Fibroblast of skin of back (primary cell): ENCODE measurements at regions not wholly inside any gene's neighbourhood (a gene's known extent, or its start where the extent isn't known, plus 50 kb on each side); places are given as distances from the start of the nearest gene placed in this dataset.

Experiments
- DNase-seq: peaks from one replicate; pipeline ENCODE4 v3.0.0-alpha.2; 2013

DNA sequence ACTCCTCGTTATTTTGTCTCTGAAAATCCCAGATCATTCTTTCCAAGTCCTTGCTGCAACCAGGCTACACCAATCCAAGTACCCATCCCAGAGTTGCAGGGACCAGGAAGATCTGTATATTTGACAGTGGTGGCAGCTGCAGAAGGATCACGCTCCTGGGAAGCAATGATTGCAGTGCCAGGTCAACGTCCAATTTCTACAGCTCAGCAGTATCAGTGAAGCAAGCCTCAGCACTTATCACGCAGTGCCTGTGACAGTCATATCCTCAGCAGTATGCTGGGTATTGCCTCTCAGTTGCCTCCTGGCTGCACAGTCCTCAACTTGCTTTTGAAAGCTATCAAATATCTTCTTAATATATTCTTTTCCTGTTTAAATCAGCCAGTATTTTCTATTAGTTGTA lies 66.7 kb downstream of the BARHL2 start:
- DNase-seq = no peak

DNA sequence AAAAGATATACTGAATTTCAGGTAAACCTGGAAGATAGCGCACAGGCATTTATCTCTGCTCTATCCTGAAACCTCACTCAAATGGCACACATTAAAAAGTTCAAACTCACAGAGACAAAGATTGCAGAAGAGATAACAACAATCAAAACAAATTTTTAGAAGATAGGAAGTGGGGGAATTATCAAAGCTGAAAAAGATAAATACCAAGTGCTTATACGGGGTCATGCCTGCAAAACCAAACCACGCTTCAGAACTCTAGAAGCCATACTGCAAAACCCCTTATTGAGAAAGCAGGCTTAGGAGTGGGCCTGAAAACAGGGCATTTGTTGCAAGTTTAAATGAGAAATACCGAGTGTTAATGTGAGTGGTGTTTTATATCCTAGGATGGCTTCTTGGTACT lies 76.8 kb downstream of the BARHL2 start:
- no peak for DNase-seq

DNA sequence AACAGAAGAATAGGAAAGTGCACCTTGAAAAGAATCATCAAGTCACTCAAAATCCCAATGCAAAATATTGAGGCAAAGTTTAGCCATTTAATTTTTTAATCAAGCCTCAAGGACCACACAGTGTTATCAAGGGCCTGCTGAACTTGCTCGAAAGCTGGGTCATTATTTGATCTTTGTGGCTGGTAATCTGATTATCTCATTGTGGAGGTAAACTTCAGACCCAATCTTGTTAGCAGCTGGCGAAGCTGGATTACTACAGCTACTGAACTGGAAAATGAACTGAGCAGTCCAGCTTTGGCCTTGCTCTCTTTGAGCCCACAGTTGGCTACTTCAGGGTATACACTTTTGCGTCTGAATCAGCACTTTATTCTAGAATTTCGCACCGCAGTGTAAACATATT lies 94.4 kb downstream of the BARHL2 start:
- no peak for DNase-seq

DNA sequence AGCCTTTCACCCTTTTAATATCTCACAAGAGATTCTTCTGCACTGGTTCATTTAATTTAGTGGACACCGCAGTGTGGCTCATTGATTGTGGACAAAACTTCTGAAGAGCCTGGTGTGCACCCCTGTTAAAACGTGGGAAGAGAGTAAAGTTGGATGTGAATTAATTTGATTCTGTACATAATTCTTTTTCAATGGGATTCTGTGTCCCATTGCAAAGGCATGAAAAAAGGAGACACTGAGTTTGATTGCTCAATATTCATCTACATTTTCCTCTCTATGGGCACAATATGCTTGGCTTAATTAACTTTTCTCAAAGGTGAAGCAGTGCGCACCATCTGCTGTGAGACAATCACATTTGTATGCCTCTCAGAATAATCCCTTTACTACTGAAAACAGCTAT lies 95.1 kb downstream of the BARHL2 start:
- DNase-seq = no peak

DNA sequence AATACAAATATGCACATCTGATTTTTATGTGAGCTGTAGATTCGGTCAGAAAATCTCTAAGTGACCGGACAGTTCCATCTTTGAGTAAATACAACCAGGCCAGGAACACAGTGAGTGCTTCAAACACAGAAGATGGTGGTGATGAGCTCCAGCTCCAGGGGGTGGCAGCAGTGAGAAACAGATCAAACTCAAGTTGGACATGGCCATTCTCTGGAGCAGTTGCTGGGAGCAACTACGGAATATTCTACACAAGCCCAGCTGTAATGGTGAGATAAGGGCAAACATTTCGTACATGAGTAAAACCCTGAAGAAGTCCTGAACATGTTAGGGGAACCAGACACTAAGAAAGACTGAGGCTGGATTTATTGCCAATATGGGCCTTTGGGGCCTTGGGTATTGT lies 100.7 kb downstream of the BARHL2 start:
- DNase-seq = no peak

DNA sequence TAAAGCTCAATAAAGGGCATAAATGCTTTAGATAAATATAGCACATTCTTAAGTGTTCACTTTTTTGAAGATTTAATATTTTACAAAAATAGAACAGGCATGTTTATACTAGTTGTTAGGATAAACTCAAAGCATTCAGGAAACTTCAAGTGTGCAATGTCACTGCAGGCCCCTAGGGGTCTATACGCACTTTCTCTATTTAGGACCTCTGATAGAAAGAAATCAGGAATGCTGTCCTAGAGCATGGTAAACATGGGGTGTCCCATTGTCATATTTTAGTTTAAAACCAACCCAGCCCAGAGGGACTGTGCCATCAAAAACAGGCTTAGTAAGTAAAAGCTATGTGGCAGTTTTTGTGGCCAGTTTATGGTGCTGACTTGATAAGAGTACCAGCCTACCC lies 102.2 kb downstream of the BARHL2 start:
- DNase-seq = no peak

DNA sequence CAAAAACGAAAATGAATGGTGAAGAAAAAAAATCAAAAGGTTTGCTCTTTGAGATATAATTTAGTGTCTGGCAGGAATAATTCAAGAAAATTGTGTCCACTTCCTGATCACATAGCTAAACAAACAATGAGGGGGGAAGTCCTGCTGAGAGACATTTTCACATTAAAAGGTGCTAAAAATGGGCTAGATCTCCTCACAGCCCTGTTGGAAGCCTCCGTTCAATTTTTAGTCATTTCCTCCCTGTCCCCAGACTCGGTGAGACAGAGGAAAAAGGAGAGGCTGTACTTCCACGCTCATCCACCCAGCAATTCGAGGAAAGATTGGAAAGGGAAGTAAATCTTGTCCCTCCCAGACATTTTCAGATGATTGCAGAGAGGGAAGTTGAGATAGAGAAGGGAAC lies 103.7 kb downstream of the BARHL2 start:
- no peak for DNase-seq

DNA sequence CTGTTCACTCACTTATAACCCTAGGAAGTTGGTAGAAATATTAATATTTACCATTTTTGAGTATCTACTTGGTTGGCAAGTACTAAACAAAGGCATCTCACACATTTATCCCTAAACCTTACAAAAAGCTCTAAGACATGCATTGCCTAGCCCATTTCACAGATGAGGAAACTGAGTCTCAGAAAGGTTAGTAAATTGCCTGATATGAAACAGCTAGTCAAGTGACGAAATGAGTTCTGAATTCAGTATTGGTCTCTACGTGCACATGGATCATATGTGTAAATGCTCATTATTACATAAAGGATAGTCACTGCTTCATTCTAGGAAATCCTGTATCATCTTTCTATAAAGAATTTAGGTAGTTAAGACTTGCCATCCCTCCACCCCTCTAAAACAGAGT lies 105.1 kb downstream of the BARHL2 start:
- no peak for DNase-seq

DNA sequence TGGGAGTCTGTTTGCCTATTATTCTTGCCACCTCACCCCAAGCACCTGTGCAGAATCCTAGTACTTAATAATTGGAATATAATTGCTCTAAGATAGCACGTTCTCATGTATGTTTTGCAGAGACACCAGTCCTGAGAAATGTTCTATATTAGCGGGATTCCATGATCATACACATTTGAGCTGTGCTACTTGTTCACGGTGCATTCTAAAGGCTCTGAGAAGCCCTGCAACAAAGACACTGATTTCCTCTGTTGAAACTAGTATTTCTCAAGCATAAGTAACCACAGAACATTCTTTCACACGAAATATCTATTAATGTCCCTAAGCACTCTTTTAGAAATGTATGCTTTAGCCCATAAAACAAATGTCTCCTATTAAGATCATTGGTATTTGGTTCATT lies 109.4 kb downstream of the BARHL2 start:
- DNase-seq = no peak

DNA sequence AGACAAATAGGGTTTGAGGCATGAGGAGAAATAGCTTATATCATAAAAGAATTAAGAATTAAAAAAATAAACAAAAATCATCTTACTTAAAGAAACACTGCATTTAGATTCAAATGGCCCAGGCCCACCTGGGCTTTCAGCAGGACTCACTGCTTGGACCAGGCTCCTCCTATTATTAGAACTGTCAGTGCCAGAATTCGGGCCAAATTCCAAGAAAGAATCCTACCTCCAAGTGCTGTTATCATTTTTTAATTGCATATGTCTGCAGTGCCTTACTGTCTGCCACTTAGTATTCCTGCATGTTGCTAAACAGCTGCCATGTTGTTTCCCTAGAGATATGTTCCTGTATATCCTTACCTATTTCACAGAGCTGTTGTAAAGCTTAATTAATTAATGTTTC lies 112.0 kb downstream of the BARHL2 start:
- DNase-seq = no peak

DNA sequence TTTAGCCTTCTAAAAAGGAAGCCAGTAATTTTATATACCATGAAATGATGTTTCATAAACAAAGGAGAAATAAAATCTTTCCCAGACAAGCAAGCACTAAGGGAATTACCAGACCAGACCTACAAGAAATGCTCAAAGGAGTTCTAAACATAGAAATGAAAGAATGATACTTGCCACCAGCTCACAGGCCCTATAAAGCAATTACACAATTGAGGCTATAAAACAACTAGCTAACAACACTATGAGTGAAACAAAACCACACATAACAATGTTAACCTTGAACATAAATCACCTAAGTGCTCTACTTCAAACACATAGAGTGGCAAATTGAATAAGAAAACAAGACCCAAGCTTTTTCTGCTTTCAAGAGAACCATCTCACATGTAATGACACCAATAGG lies 123.8 kb downstream of the BARHL2 start:
- no peak for DNase-seq

DNA sequence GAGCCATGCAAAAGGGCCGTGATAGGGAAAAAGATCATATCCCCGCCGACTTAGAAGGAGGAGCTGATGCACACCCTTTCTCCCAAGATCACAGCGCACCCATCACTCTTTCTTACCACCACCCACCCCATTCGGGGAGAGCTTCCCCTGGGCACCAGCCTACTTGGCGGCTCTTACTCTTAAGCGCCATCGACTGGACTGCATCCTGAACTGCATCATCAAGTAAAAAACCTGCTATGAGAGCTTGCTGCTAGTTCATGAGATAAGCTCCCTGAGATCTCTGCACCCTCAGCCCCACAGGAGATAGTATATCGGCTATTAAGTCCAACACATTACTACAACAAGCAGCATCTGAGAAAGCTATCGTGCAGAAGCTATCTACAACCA lies 125.1 kb downstream of the BARHL2 start:
- no peak for DNase-seq

DNA sequence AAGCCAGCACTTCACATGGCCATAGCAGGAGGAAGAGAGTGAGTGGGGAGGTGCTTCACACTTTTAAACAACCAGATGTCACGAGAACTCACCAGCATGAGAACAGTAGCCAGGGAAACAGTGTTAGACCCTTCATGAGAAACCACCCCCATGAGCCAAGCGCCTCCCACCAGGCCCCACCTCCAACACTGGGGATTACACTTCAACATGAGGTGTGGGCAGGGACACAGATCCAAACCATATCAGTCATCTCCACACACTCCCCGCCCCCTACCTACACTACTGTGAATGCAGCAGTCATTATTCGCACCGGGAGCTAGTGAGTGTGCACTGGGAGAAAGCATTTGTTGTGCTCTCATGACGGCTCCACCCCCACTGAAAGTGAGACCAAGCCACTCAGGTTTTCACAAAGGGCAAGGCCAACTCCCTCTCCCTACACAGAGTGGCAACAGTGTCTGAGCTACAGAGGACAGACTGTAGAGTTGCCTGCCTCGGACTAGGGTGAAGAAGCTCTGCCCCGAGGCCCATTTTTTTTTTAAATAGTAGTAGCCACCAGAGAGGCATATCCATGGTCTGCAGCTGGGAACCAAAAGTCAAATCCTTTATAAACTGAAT lies 125.6 kb downstream of the BARHL2 start:
- no peak for DNase-seq

DNA sequence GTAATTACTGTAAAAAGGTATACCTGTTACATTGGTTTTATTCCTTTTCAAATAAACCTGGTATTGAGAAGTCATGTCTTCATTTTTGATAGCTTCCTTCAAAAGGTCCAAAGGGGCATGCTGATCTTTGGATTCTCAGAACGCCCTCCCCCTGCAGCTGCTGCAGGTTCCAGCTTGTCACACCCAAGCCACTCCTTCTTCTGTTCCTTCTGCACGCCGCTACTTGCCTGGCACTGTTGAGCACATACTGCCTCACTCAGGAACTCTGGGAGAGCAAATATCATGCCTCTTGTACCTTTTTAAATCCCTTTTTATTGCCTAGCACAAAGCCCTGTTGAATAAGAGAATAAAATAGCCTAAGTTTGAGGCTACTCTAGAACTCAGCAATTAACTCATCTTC lies 136.9 kb downstream of the BARHL2 start:
- no peak for DNase-seq

DNA sequence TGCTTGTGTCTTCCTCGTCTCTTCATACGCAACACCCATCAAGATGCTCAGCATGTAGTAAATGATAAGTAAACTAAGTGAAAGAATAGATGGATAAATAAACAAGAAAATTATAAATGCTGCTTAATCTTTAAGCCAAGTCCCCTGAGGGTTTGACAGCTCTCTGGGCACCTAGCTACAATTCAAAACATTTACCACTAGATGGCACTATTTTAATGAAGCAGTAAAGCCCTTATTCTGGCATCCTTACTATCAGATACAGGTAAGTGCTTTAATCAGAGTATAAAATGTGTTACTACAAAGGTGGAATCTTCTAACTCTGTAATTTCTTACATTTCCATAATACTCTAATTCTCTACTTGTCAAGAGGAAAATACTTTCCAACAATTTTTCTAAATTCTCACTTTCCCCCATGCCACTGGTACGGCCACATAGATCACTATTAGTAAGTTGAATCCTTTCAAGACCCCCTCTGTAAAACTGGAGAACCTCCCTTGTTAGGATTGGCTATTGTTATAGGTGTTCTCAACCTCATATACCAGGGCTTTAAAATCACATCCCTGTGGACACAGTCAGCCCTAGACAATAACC lies 137.8 kb downstream of the BARHL2 start:
- peak; percentile 45 for DNase-seq

DNA sequence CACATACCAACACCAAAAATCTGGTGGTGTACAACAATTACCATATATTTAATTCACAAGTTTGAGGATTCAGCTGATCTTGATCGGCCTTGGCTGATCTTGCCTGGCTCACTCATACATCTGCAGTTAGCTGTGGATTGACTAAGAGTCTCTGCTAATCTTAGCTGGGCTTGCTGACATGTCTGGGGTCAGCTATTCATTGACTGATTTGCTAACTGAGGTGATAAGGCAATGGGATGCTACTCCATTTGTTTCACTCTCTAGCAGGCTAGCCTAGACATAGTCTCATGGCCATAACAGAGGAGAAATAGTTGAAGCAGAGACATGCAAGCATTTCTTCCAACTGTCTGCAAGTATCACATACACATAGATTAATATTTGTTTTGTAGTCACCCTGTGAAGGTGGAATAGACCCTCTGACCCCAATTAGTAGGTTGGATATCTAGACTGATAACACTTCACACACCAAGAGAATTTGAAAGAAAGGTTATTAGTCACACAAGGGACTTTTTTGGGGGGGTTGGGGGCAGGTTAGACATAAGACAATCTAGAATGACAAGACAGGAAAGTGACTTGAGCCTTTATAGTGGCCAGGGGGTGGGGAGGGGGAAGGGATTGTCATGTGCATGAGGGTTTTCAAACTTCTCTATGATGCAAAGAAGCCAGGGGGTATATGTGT lies 142.3 kb downstream of the BARHL2 start:
- DNase-seq = no peak

DNA sequence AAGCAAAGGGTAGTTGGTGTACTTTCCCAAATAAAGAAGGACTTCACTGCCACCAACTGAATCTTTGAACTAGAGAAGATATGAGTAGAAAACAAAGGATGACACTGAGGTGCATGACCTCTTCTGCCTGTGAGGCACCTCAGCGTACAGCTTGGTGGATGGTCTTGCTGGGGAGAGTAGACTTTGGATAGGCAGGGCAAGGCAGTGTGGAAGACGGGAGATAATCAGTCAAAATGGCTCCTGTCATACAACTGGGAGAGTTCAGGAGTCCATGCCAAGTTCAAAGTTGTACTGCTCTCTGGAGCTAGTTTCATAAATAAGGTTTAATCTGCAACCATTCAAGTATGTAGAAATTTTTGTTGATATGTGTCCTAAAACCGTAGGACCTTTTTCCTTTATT lies 143.4 kb downstream of the BARHL2 start:
- DNase-seq = no peak

DNA sequence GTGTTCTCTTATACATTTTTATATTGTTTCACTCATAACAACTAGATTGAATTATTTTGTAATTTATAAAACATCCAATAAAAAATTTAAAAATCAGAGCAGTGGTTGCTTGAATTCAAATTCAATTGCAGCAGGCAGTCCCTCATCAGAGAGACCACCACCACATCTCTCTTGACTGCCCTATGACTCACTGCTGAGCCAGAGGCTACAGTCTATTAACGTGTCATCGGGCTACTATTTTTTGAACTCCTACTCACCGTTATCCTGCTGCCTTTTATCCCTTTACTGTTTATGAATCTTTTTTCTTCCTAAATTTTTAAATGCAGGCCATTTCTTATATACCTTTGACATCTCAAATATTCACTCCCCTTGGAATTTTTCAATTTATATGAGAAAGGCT lies 144.7 kb downstream of the BARHL2 start:
- no peak for DNase-seq

DNA sequence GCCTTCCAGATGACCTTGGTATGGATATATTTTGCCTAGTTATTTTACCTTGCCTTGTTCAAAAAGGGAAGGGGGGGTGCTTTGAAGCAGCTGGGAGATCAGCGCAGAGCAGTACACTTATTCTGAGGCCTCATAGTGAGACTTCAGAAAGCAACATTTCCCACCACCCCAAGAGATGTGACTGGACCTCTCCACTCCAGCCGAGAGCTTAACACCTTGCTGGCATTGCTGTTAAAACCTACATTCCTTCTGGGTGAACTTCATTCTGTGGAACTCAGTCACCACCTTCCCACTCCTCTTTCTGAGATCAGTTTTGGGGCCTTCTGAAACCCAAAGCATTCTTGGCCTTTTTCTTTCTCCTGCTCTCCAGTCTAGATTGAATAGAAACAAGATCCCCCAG lies 148.7 kb downstream of the BARHL2 start:
- DNase-seq = no peak

DNA sequence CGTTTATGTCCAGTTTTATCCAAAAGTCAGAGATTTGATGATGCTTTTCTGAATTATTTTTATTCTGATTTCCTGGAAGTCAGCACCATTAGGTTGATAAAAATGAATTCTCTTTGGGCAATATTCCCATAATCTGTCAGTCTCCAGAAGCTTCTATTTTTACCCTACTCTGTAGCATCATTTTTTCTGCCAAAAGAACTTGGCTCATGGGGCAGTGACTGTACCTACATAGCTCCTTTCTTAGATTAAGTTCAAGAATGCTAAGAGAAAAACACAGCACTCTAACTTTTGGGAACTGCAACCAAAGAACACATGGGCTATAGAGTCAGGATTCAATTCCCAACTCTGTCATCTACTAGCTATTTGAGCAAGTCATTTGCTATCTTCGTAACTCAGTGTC lies 152.9 kb downstream of the BARHL2 start:
- DNase-seq = no peak

DNA sequence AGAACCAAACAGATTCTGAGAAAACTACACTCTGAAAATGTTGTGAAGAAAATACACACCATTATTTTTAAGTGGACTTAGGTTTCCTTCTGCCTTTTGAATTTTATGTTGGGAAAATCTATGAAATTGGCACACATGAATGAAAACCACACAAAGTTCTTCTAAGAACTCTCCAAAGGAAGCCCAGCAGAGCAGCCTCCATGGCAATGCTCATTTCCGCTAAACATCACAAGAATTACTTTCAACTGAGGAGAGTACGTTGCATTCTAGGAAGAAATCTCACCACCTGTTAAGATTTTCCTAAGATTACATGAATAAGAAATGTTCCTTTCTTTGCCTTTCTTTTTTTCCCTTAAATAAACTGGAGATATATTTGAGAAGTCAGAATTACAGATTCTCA lies 154.2 kb downstream of the BARHL2 start:
- DNase-seq = no peak

DNA sequence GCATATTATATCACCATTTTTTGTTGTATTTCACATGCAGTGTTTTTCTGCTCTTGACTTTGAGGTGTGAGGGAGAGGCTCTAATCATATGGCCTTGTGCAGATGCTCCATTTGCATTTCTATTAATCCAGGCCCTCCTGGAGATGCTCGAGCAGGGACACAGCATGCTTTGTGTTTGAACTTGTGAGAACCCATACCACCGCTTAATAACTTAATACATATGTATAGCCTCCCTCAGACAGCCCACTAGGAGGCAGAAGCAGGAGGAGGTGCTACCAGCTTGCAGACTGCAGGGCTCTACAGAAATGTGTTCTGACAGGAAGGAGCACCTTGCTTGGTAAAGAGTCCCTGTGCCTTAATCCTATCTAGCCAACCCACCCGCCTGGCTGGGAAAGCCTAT lies 155.2 kb downstream of the BARHL2 start:
- DNase-seq = no peak

DNA sequence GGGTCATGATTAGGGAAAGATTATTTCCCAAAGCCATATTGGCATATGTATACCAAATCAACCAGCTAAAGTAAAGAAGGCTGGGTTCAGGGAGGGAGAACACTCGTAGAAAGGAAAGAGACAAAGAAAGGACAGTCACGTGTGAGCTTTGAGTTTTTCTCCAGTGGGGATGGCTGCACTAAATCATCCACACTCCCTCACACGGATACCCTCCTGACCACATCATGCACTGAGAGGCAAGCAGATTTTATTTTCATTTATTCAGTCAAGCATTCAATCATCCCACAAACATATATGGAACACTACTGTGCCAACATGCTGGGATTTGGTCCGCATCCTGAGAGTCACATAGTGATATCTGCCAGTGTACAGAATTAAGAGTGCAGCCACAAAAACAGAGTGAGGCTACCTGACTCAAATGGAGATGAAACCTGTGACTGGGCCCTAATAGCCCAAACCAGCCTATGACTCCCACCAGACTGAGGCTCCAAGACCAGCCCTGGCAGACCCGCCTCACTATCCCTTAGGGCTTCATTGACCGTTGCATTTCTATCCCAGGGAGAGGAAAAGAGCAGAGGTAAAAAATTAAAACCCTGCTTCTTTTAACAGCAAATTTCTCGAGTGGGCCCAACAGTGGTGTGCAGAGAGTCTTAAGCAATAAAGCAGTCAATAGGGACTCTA lies 155.9 kb downstream of the BARHL2 start:
- DNase-seq = no peak

DNA sequence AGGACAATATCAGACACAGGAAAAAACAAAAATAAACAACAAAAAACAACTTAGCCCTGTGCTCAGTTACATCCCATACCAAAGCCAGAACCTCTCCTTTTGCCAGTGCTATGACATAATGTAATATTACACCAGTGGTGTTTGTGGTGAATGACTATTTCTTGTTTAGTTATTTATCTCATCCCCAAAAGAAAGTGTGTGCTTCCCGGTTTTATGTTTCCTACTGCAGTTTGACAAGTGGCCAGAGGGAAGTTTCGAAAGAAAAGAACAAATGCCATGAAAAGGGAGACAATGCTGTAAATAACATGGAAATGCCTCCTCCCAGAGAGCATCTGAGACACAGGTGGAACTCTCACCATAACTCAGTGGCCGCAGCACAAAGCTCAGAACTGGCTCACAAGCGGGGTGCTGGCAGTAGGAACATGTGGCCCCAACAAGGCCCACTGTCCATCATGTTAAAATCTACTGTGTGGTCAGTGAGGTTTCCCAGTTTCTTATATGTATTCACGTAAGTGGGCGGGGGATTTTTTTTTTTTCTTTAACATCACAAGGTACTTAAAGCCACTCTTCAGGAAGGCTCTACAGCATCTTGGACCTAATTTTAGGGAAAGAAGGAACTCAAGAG lies 158.2 kb downstream of the BARHL2 start:
- DNase-seq = no peak
